ENCODE measurements at regions not wholly inside any gene's neighbourhood (a gene's known extent, or its start where the extent isn't known, plus 50 kb on each side); places are given as distances from the start of the nearest gene placed in this dataset.
"Not testable (repeated sequence)": the region's sequence is repeated elsewhere in the genome, so short reads cannot be mapped to it uniquely, and the experiment has no call there.

DNA sequence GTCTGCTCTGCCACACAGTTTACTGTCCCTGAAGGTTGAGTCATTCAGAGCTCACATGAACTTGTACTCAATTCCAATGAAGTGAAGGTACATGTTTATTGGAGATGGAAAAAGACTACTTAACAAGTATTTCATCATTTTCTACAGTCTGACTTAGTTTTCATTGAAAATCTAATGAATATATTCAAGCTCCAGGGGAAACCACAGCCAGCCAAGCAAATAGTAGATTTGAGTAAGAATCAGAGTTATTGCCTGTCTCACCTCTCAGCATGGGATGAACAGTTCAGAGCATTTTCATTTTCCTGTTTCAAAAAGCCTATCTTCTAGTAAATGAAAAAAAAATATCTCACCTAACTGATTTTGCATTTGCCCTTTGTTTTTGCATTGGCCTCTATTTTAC lies 1249.4 kb upstream of the DIAPH2 start:
- no peak overlapping the region for H3K4me3 ChIP-seq (ENCODE audit: low read depth, low read length)
- TF ChIP-seq, protein P1, sequence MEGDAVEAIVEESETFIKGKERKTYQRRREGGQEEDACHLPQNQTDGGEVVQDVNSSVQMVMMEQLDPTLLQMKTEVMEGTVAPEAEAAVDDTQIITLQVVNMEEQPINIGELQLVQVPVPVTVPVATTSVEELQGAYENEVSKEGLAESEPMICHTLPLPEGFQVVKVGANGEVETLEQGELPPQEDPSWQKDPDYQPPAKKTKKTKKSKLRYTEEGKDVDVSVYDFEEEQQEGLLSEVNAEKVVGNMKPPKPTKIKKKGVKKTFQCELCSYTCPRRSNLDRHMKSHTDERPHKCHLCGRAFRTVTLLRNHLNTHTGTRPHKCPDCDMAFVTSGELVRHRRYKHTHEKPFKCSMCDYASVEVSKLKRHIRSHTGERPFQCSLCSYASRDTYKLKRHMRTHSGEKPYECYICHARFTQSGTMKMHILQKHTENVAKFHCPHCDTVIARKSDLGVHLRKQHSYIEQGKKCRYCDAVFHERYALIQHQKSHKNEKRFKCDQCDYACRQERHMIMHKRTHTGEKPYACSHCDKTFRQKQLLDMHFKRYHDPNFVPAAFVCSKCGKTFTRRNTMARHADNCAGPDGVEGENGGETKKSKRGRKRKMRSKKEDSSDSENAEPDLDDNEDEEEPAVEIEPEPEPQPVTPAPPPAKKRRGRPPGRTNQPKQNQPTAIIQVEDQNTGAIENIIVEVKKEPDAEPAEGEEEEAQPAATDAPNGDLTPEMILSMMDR (IDR thresholded peaks at IDR 0.05; ENCODE audit: borderline replicate concordance, insufficient read depth, low read depth, low read length) = no peak

DNA sequence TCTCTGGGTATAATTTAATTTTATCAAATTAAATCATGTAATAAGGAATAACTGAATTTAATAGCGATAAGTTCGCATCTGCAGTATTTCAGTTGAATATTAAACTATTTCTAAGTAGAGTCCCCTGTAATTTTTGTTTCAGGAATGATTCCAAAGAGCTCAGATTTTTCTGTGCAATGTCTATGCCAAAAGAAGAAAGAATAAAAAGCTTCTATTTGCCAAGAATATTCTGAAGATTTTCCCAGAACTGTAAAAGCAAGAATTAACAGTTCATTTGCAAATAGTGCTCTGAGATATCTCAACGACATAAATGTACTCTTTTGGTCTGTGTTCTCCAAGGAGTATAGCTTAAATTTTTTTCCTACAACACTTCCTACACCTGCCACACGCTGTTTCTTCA lies 1242.8 kb upstream of the DIAPH2 start:
- no peak overlapping the region for H3K4me3 ChIP-seq (ENCODE audit: low read depth, low read length)
- TF ChIP-seq, protein P1 (IDR thresholded peaks at IDR 0.05; ENCODE audit: borderline replicate concordance, insufficient read depth, low read depth, low read length) = no peak

DNA sequence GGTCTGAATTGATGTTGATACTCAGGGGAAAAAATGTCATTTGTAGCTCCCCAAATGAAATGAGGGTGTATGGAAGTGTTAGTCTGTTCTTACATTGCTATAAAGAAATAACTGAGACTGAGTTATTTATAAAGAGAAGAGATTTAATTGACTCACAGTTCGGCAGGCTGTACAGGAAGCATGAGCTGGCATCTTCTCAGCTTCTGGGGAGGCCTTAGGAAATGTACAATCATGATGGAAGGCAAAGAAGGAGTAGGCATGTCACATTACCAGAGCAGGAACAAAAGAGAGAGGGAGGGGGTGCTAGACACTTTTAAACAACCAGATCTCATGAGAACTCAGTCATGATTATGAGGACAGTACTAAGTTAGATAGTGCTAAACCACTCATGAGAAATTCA lies 1199.9 kb upstream of the DIAPH2 start:
- TF ChIP-seq, protein P1 (IDR thresholded peaks at IDR 0.05; ENCODE audit: borderline replicate concordance, insufficient read depth, low read depth, low read length) = no peak
- no peak overlapping the region for H3K4me3 ChIP-seq (ENCODE audit: low read depth, low read length)

DNA sequence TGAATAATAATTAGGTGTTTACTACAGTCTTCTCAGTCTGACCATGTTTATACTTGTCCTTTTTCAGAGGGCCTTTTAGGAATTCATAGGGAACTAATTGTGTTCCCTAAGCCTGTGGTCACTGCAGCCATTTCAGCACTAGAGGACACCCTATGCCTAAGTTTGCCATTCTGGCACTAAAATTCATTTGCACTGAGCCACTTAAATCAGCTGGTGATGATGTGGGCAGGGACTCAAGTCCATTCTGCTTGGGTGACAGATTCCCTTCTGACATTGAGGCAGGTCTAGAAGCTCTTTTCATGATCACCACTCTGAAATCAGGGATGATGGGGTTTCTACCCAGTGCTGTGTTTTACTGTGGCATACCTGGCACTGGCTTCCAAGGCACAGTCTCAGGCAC lies 1178.9 kb upstream of the DIAPH2 start:
- H3K4me3 ChIP-seq (ENCODE audit: low read depth, low read length) = no peak overlapping the region
- TF ChIP-seq, protein P1 (IDR thresholded peaks at IDR 0.05; ENCODE audit: borderline replicate concordance, insufficient read depth, low read depth, low read length) = no peak

DNA sequence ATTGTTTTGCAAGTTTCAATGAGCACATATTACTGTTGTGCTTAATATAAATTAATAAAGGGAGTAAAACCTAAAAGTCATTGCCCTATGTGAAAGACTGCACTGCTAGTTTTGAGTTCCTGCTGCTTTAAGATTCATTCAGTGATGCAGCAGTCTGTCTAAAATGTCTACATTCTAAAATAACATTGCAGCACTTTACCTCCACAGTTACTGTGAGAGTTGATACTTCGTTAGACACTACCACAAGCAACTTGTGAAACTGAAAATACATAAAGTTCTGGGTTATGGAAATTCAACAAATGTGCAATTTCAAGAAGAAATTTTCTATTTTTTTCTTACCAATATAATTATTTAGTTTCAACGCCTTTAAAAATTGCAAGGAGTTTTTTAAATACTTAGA lies 1175.2 kb upstream of the DIAPH2 start:
- no peak overlapping the region for H3K4me3 ChIP-seq (ENCODE audit: low read depth, low read length)
- TF ChIP-seq, protein P1 (IDR thresholded peaks at IDR 0.05; ENCODE audit: borderline replicate concordance, insufficient read depth, low read depth, low read length) = no peak

DNA sequence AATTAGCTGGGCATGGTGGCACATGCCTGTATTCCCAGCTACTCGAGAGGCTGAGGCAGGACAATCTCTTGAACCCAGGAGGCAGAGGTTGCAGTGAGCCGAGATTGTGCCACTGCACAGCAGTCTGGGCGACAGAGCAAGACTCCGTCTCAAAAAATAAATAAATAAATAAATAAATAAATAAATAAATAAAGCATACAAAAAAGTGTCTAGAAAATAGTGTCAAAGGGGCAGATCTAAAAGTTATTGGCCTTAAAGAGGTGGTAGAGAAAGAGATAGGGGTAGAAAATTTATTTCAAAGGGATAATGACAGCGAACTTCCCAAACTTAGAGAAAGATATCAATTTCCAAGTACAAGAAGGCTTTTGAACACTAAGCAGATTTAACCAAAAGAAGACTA lies 1160.6 kb upstream of the DIAPH2 start:
- H3K4me3 ChIP-seq (ENCODE audit: low read depth, low read length) = not testable (repeated sequence)

DNA sequence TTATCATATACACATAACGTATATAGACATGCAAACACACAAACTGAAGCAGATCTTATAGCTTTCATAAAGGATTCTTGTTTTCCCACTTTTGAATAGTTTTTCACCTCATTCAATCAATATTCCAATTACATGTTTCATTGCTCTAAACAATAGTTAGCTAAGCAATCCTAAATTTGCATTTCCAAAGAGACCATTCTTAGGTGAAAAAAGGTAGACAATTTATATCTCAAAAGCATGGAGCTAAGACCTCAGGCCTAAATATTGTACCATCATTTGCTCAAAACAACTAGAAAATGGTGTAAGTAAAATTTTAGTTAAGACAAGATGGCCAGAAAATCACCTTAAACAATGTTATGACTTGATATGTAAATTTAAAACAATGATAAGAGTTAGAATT lies 1148.5 kb upstream of the DIAPH2 start:
- TF ChIP-seq, protein P1 (IDR thresholded peaks at IDR 0.05; ENCODE audit: borderline replicate concordance, insufficient read depth, low read depth, low read length) = no peak
- no peak overlapping the region for H3K4me3 ChIP-seq (ENCODE audit: low read depth, low read length)

DNA sequence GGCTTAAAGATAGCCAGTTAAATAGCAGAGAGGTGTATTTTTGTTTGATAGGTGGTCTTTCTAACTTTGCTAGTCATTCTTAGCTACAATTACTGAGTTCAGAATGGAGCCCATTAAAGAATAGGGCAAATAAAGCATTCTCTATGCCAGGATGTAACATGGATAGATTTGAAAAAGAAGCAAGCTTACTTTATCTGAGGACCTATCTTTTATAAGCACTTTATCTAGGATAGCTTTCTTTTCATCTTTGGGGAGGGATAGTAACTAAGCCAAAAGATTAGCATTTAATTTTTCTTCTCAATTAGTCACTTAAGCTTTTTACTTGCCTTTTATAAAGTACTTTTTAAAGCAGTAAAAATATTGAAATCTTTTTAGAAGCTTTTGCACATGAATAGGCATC lies 1148.0 kb upstream of the DIAPH2 start:
- H3K4me3 ChIP-seq (ENCODE audit: low read depth, low read length) = no peak overlapping the region
- TF ChIP-seq, protein P1 (IDR thresholded peaks at IDR 0.05; ENCODE audit: borderline replicate concordance, insufficient read depth, low read depth, low read length) = no peak
